ENCODE measurements at regions not wholly inside any gene's neighbourhood (a gene's known extent, or its start where the extent isn't known, plus 50 kb on each side); places are given as distances from the start of the nearest gene placed in this dataset.

GRCh38 chr4:180823108-180823507, 1420.1 kb upstream of the TENM3 start:
- DNase-seq (ENCODE audit: low spot score in 2 of 2), result no peak
- no peak for FAIRE-seq

- FAIRE-seq (no peak), DNase-seq (ENCODE audit: low spot score in 2 of 2) (peak in 1 of 2 donors; percentile 10)
Measured at GRCh38 chr4:180827232-180828009, 1415.8 kb upstream of the TENM3 start.

DNA sequence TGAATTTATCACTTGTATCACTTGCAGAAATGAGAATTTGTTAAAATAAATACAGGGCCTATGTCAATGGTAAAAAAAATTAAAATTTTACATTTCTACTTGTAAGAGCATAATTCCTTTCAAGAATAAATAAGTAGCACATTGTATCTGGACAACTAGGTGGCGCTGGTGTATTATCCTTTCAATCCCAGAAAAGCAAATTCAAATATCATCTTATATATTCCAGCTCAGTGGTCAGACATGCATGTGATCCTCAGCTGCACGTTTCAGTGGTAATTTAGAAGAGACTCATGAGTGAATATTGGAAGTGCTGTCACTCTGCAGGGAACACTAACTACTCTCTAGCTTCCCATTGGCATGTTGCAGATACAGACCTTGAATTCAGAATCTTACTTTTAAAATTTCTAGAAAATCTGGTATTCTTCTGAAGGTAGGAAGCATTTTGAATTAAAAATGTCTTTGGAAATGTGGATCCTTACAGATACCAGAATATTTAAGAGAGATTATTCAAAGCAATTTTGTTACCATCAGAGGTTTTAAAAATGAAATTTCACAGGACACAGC, 1414.7 kb upstream of the TENM3 start:
- FAIRE-seq (peak; percentile 88), DNase-seq (ENCODE audit: low spot score in 2 of 2) (peak in 1 of 2 donors; percentile 22)

- FAIRE-seq (no peak), DNase-seq (ENCODE audit: low spot score in 2 of 2) (no peak)
Measured at GRCh38 chr4:180832073-180832472, 1411.1 kb upstream of the TENM3 start.

GRCh38 chr4:180840142-180840541, 1403.1 kb upstream of the TENM3 start:
- DNase-seq (ENCODE audit: low spot score in 2 of 2) (no peak), FAIRE-seq (no peak)

- DNase-seq (ENCODE audit: low spot score in 2 of 2) (no peak), FAIRE-seq (no peak)
Measured at GRCh38 chr4:180850318-180850940, 1392.8 kb upstream of the TENM3 start.

- no peak for DNase-seq (ENCODE audit: low spot score in 2 of 2)
Measured at GRCh38 chr4:180852738-180853137, 1390.5 kb upstream of the TENM3 start.

GRCh38 chr4:180855184-180855583, 1388.0 kb upstream of the TENM3 start:
- FAIRE-seq (no peak), DNase-seq (ENCODE audit: low spot score in 2 of 2) (no peak)

More at GRCh38 chr4:180852738-180853137, 1390.5 kb upstream of the TENM3 start:
- no peak for FAIRE-seq

- DNase-seq (ENCODE audit: low spot score in 2 of 2), result no peak
- no peak for FAIRE-seq
Measured at GRCh38 chr4:180860089-180860720, 1383.0 kb upstream of the TENM3 start.

DNA sequence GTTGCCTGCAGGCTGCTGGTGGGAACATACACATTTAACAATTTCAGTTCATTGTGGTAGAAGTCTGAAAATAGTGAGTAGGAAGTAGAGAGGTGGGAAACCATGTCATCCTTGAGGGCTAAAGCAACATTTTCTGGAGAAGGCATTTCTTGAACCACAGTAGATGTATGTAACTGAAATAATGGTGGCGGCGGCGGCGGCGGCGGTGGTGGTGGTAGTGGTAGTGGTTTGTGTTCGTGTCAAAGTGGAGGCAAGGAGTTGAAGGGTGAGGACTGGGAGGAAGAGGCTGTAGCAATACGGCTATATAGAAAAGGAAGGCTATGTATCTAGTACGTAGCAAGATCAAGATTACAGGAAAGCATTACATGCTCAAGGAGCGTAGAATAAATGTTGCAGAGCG, 1381.6 kb upstream of the TENM3 start:
- DNase-seq (ENCODE audit: low spot score in 2 of 2), result no peak
- FAIRE-seq, result no peak

DNA sequence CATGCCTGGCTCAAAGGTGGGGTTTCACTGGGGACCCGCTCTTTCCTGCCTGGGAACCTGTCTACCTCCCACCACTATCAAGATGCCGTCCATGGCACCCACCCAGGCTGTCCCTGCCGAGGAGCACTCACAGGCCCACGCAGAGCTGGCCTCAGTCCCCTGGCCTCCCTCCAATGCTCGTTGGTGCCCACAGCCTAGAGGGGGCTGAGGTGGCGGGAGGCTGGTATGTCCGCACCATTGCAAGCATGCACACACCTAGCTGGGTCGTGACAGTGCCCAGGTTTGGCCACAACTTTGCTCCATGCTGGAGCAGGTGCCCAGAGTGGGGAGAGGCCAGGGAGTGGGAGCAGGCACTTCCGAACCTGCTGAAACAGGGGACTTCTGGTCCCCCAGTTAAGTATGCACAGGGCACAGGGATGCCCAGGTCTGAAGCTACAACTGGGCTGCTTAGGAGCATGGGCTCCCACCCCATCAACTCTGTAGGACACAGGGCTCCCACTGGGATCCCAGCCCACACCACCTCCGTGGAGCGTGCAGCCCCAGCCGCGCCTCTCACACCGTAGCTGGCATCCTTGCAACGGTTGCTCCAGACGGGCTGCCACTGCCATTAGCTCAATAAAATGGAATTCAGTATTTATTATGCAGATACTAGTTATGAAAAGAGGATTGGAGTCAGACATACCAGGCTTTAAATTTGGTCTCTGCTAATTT, 1376.1 kb upstream of the TENM3 start:
- DNase-seq (ENCODE audit: low spot score in 2 of 2) (no peak), FAIRE-seq (no peak)

- FAIRE-seq, result no peak
- no peak for DNase-seq (ENCODE audit: low spot score in 2 of 2)
Measured at GRCh38 chr4:180870623-180871022, 1372.6 kb upstream of the TENM3 start.

GRCh38 chr4:180898305-180898704, 1344.9 kb upstream of the TENM3 start:
- FAIRE-seq, result no peak
- DNase-seq (ENCODE audit: low spot score in 2 of 2), result no peak

- no peak for FAIRE-seq
- no peak for DNase-seq (ENCODE audit: low spot score in 2 of 2)
Measured at GRCh38 chr4:180900781-180901180, 1342.4 kb upstream of the TENM3 start.

DNA sequence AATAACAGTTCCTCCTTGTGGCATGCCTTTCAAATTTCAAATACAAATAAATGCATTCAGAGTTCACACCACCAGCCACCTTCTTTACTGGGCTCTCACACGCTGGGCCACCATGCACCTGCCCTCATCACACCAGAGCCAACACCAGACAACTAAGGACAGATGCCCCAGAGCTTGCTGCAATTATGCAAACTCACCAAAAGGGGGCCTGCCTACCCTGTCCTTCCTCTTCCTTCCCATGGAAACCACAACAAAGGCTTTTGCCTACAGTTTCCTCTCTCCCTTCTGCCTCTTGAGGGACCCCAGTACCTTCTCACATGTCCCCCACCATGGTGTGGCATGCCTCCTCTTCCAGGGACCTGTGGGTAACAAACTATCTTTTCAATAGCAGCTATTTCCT, 1333.9 kb upstream of the TENM3 start:
- FAIRE-seq (no peak), DNase-seq (ENCODE audit: low spot score in 2 of 2) (no peak)

DNA sequence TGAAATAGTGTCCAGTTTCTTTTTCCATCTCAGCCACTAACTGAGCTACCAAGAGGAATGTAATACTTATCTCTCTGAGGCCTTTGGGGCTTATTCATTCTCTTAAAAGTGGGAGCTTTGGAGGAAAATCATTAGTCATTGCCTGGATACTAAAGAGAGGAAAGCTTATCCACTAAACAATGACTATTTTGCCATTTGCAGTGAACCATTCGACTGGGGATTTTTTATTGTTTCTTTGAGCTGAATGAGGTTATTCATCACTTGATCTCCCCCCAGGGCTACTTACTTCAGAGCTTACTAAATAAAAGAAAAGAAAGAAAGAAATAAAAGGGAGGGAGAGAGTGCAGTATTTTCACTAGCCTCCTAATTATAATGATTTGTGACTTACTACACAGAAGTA, 1329.5 kb upstream of the TENM3 start:
- DNase-seq (ENCODE audit: low spot score in 2 of 2), result no peak
- no peak for FAIRE-seq

DNA sequence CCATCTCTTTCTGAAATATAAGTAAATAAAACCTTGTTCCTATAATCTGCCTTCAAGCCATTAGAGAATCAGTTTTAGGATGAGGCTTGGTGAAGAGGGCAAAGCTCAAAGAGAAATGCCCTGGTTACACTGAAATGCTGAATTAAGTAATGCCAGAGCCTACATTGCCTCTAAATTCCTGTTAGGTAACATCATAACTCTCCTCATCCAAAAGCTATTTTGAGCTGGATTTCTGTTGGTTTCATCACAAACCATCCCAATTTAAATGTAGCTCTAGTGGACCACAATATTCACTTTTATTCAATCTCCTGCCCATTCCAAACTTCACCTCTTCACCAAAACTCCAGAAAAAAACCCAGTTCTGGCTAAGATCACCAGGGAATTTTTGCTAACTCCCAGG, 1319.7 kb upstream of the TENM3 start:
- FAIRE-seq (no peak), DNase-seq (ENCODE audit: low spot score in 2 of 2) (no peak)

DNA sequence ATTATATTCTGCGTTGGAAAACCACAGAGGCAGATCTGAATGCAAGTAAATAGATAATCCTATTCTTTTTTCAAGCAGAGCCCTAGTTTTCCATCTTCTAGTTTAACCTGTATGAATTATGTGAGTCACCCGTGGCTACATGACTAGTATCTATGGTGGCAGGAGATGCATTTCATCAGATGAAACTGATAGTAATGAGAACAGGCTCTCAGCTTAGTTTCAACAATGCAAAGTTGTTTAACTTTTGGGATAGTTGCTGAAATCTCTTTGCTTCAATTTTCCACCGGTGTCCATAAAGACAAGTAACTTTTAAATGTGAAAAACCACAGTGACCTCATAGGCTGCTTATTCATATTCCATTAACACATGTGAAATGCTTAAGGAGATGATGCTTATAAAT, 1317.4 kb upstream of the TENM3 start:
- FAIRE-seq, result no peak
- DNase-seq (ENCODE audit: low spot score in 2 of 2), result no peak

GRCh38 chr4:180926277-180926676, 1316.9 kb upstream of the TENM3 start:
- DNase-seq (ENCODE audit: low spot score in 2 of 2), result no peak
- no peak for FAIRE-seq

DNA sequence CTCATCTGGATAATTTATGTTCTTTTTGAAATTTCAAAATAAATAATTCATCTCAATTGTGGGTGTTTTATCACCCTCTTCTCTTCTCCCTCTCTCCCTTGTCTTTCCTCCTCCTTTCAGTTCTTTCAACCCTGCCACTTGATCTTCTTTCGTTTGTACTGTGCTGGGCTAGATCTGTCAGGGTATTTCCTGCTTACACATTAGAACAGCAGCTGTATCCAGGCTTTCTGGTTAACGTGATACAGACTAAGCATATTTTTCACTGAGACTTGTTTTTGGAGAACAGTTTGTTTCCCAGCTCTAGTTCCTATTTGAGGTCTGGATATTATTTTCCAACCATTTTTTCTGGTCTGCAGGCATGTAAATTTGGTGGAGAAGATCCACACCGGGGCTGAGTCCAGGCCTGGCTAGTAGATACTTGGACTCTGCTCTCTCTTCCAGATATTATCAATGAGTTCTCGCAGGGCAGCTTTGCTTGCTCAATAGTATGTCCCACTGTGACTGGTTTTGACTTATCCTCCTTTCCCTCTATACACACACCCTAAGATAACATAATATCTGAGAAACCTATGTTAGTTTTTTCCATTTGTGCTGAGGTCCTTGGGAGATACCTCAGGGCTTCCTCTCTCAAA, 1310.7 kb upstream of the TENM3 start:
- DNase-seq (ENCODE audit: low spot score in 2 of 2) (no peak), FAIRE-seq (no peak)
